ENCODE measurements at regions not wholly inside any gene's neighbourhood (a gene's known extent, or its start where the extent isn't known, plus 50 kb on each side); places are given as distances from the start of the nearest gene placed in this dataset.

DNA sequence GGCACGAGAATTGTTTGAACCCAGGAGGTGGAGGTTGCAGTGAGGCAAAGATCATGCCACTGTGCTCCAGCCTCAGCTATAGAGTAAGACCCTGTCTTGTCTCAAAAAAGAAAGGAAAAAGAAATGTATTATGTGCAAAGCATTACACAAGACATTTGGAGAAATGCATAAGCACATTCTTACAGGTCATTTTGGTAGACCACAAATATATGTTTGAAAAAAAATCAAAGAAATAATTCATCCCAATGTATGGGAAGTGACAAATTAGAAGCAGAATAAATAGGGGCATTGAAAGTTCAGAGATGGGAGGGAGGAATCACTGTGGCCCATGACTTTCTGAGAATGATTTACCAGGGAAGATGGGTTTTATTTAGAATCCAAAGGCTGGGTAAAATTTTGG lies 283.5 kb upstream of the ADAMTS5 start:
- Histone ChIP-seq H3K27me3 (ENCODE audit: control insufficient read depth, low read length) (no peaks in the 10 kb centered on the region), H4K20me1 (ENCODE audit: control insufficient read depth, insufficient read depth, low read depth, low read length) (no peaks in the 10 kb centered on the region), H3K4me2 (ENCODE audit: low read length) (no peak overlapping the region), H3K27ac (ENCODE audit: low read depth, low read length) (no peak overlapping the region), H3K4me1 (ENCODE audit: control insufficient read depth, low read length) (no peaks in the 10 kb centered on the region), H3K9me2 (replicated peaks; ENCODE audit: control insufficient read depth, low read length) (no peaks in the 10 kb centered on the region), H3K4me3 (ENCODE audit: low read length) (no peak overlapping the region), H3K36me3 (ENCODE audit: control insufficient read depth, low read length) (no peaks in the 10 kb centered on the region), H3K79me2 (ENCODE audit: control insufficient read depth, low read length) (no peaks in the 10 kb centered on the region), H3K9me3 (ENCODE audit: control insufficient read depth, insufficient read depth, low read length) (peaks cover 9% of the 10 kb centered on the region; the same call in 1 of the 2 replicates), H3F3A (ENCODE audit: control insufficient read depth, insufficient read depth) (no peaks in the 10 kb centered on the region)
- TF ChIP-seq, protein P1, sequence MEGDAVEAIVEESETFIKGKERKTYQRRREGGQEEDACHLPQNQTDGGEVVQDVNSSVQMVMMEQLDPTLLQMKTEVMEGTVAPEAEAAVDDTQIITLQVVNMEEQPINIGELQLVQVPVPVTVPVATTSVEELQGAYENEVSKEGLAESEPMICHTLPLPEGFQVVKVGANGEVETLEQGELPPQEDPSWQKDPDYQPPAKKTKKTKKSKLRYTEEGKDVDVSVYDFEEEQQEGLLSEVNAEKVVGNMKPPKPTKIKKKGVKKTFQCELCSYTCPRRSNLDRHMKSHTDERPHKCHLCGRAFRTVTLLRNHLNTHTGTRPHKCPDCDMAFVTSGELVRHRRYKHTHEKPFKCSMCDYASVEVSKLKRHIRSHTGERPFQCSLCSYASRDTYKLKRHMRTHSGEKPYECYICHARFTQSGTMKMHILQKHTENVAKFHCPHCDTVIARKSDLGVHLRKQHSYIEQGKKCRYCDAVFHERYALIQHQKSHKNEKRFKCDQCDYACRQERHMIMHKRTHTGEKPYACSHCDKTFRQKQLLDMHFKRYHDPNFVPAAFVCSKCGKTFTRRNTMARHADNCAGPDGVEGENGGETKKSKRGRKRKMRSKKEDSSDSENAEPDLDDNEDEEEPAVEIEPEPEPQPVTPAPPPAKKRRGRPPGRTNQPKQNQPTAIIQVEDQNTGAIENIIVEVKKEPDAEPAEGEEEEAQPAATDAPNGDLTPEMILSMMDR (IDR thresholded peaks at IDR 0.05; ENCODE audit: low read depth, low read length, poor library complexity, severe bottlenecking), result no peak
- no peak for TF ChIP-seq EZH2phosphoT487 (IDR thresholded peaks at IDR 0.05; ENCODE audit: borderline replicate concordance, low read length)

DNA sequence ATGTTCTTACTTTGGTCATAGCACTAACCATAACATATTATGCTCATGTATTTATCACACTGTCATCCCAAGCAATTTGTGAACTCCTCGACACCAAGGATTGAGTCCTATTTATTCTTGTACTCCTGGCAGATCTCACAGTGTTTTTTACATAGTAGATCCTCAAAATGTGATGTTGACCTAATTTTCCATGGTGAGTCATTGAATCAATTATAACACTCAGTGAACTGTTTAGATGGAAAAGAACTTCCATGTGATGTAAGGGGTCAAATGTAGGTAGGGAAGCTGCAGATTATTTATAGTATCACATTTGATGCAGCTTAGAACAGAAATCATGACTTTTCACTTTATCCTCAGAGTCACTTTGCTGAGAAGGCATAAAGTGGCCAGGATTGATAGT lies 281.9 kb upstream of the ADAMTS5 start:
- H3K4me2 ChIP-seq (ENCODE audit: low read length), result no peak overlapping the region
- no peaks in the 10 kb centered on the region for H3K79me2 ChIP-seq (ENCODE audit: control insufficient read depth, low read length)
- no peaks in the 10 kb centered on the region for H3K36me3 ChIP-seq (ENCODE audit: control insufficient read depth, low read length)
- H3K9me2 ChIP-seq (replicated peaks; ENCODE audit: control insufficient read depth, low read length), result no peaks in the 10 kb centered on the region
- H3K27ac ChIP-seq (ENCODE audit: low read depth, low read length), result no peak overlapping the region
- no peaks in the 10 kb centered on the region for H3K4me1 ChIP-seq (ENCODE audit: control insufficient read depth, low read length)
- no peak overlapping the region for H3K4me3 ChIP-seq (ENCODE audit: low read length)
- H3K27me3 ChIP-seq (ENCODE audit: control insufficient read depth, low read length), result no peaks in the 10 kb centered on the region
- no peaks in the 10 kb centered on the region for H4K20me1 ChIP-seq (ENCODE audit: control insufficient read depth, insufficient read depth, low read depth, low read length)
- no peak for TF ChIP-seq EZH2phosphoT487 (IDR thresholded peaks at IDR 0.05; ENCODE audit: borderline replicate concordance, low read length)
- TF ChIP-seq, protein P1 (IDR thresholded peaks at IDR 0.05; ENCODE audit: low read depth, low read length, poor library complexity, severe bottlenecking), result no peak
- H3K9me3 ChIP-seq (ENCODE audit: control insufficient read depth, insufficient read depth, low read length), result peaks cover 9% of the 10 kb centered on the region; the same call in 1 of the 2 replicates
- no peaks in the 10 kb centered on the region for H3F3A ChIP-seq (ENCODE audit: control insufficient read depth, insufficient read depth)

DNA sequence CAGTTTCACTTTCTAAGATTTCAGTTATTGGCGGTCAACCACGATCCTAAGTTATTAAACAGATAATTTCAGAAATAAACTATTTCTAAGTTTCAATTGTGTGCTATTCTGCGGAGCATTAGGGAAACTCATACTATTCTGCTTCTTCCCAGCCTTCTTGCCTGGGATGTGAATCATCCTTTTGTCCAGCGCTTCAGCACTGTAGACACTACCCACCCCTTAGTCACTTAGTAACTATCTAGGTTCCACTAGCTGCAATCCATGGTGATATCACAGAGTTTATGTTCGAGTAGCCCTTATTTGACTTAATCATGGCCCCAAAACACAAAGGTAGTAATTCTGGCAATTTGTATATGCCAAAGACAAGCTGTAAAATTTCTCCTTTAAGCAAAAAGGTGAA lies 279.9 kb upstream of the ADAMTS5 start:
- no peaks in the 10 kb centered on the region for H3K36me3 ChIP-seq (ENCODE audit: control insufficient read depth, low read length)
- no peaks in the 10 kb centered on the region for H4K20me1 ChIP-seq (ENCODE audit: control insufficient read depth, insufficient read depth, low read depth, low read length)
- no peaks in the 10 kb centered on the region for H3K27me3 ChIP-seq (ENCODE audit: control insufficient read depth, low read length)
- no peaks in the 10 kb centered on the region for H3F3A ChIP-seq (ENCODE audit: control insufficient read depth, insufficient read depth)
- no peak overlapping the region for H3K27ac ChIP-seq (ENCODE audit: low read depth, low read length)
- no peaks in the 10 kb centered on the region for H3K79me2 ChIP-seq (ENCODE audit: control insufficient read depth, low read length)
- H3K9me3 ChIP-seq (ENCODE audit: control insufficient read depth, insufficient read depth, low read length), result peaks cover 9% of the 10 kb centered on the region
- no peak overlapping the region for H3K4me3 ChIP-seq (ENCODE audit: low read length)
- H3K9me2 ChIP-seq (replicated peaks; ENCODE audit: control insufficient read depth, low read length), result no peaks in the 10 kb centered on the region
- H3K4me2 ChIP-seq (ENCODE audit: low read length), result no peak overlapping the region
- TF ChIP-seq EZH2phosphoT487 (IDR thresholded peaks at IDR 0.05; ENCODE audit: borderline replicate concordance, low read length), result no peak
- TF ChIP-seq, protein P1 (IDR thresholded peaks at IDR 0.05; ENCODE audit: low read depth, low read length, poor library complexity, severe bottlenecking), result no peak
- H3K4me1 ChIP-seq (ENCODE audit: control insufficient read depth, low read length), result no peaks in the 10 kb centered on the region

DNA sequence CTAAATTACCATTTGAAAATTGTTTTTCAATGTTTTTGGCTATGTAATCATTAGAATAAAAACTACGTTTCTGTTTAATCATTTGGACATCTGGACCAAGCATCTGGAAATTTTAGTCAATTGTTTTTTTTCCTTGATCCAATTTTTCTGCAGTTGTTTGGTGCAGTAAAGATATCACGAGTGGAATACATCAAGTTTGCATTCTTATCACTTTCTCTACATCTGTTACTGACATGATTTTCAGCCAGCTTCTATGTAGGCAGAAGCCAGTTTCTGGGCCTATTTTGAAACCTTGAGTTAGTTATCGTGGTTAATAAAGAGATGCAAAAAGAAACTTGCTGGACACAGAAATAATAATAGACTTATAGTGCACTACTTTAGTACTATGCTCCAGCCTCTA lies 277.9 kb upstream of the ADAMTS5 start:
- H3K27ac ChIP-seq (ENCODE audit: low read depth, low read length), result no peak overlapping the region
- H3K4me2 ChIP-seq (ENCODE audit: low read length), result no peak overlapping the region

More for the DNA sequence above, 277.9 kb upstream of the ADAMTS5 start:
- H3K4me1 ChIP-seq (ENCODE audit: control insufficient read depth, low read length), result no peaks in the 10 kb centered on the region
- no peaks in the 10 kb centered on the region for H4K20me1 ChIP-seq (ENCODE audit: control insufficient read depth, insufficient read depth, low read depth, low read length)
- no peaks in the 10 kb centered on the region for H3K27me3 ChIP-seq (ENCODE audit: control insufficient read depth, low read length)
- no peak for TF ChIP-seq EZH2phosphoT487 (IDR thresholded peaks at IDR 0.05; ENCODE audit: borderline replicate concordance, low read length)
- no peaks in the 10 kb centered on the region for H3K79me2 ChIP-seq (ENCODE audit: control insufficient read depth, low read length)
- no peaks in the 10 kb centered on the region for H3K9me2 ChIP-seq (replicated peaks; ENCODE audit: control insufficient read depth, low read length)
- H3K36me3 ChIP-seq (ENCODE audit: control insufficient read depth, low read length), result no peaks in the 10 kb centered on the region
- no peak overlapping the region for H3K4me3 ChIP-seq (ENCODE audit: low read length)
- H3K9me3 ChIP-seq (ENCODE audit: control insufficient read depth, insufficient read depth, low read length), result peaks cover 9% of the 10 kb centered on the region
- no peaks in the 10 kb centered on the region for H3F3A ChIP-seq (ENCODE audit: control insufficient read depth, insufficient read depth)
